ENCODE measurements at regions not wholly inside any gene's neighbourhood (a gene's known extent, or its start where the extent isn't known, plus 50 kb on each side); places are given as distances from the start of the nearest gene placed in this dataset.

DNA sequence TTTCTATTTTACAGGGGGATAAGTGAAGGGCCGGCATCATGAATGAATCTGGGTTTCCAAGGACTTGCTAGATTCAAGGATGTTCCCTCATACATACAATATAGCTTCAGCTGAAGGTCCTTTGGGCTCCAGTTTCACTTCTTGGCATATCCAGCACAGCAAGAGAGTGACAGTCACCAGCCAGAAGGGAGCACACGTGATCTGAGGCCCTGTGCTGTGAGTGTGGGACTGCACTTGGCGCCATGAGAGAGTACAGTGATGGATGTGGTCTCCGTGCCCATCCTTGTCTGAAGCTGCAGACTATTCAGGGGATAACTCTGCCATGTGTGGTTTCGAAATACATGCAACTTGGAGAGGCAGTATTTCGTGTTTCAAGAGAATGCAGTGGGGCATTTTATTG lies 159.7 kb upstream of the DSCAM start:
- no peak for DNase-seq (ENCODE audit: low read depth)
- TF ChIP-seq, protein P1, sequence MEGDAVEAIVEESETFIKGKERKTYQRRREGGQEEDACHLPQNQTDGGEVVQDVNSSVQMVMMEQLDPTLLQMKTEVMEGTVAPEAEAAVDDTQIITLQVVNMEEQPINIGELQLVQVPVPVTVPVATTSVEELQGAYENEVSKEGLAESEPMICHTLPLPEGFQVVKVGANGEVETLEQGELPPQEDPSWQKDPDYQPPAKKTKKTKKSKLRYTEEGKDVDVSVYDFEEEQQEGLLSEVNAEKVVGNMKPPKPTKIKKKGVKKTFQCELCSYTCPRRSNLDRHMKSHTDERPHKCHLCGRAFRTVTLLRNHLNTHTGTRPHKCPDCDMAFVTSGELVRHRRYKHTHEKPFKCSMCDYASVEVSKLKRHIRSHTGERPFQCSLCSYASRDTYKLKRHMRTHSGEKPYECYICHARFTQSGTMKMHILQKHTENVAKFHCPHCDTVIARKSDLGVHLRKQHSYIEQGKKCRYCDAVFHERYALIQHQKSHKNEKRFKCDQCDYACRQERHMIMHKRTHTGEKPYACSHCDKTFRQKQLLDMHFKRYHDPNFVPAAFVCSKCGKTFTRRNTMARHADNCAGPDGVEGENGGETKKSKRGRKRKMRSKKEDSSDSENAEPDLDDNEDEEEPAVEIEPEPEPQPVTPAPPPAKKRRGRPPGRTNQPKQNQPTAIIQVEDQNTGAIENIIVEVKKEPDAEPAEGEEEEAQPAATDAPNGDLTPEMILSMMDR (IDR thresholded peaks at IDR 0.05; ENCODE audit: insufficient read depth, low read depth, low read length, missing control alignments) = no peak
- H3K4me3 ChIP-seq (ENCODE audit: low read length) = no peak overlapping the region

DNA sequence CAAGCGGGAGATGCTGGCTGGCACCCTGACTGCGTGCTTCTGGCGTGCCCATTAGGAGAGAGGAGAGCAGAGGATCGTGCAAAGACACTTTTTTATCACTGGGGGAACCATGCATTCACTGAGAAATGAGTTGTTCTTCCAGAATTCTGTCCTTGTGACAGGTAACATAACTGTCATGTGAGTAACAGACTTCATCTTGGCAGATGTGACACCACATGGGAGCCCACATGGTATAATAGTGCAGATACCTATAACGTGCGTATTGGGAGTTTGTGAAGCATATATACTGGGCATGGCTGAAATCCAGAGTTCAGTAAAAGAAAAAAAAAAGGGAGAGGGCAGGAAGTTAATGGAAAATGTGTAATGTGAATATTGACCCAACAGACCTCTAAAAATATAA lies 159.6 kb upstream of the BACE2 start:
- no peak for DNase-seq (ENCODE audit: low read depth)
- no peak overlapping the region for H3K4me3 ChIP-seq (ENCODE audit: low read length)

DNA sequence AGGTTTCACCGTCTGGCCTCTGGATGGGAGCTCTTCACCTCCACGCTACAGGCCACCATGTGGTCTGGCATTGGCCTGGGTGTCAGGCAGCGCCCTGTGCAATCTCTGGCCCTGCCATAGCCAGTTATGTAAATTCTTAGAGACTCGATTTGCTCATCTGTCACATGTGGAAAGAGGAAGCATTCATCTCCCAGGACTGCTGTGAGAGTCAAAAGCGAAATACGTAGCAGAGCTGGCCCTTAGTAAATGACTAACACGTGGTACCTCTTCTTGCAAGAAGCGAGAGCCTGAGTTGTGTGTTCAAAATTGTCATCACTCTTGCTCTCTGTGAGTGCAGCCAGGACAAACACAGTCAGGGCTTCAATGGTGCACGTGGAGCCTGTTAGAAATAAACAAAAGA lies 159.0 kb upstream of the BACE2 start:
- TF ChIP-seq, protein P1 (IDR thresholded peaks at IDR 0.05; ENCODE audit: insufficient read depth, low read depth, low read length, missing control alignments) = no peak
- H3K4me3 ChIP-seq (ENCODE audit: low read length) = no peak overlapping the region

More for the DNA sequence above, 159.6 kb upstream of the BACE2 start:
- TF ChIP-seq, protein P1 (IDR thresholded peaks at IDR 0.05; ENCODE audit: insufficient read depth, low read depth, low read length, missing control alignments) = no peak

DNA sequence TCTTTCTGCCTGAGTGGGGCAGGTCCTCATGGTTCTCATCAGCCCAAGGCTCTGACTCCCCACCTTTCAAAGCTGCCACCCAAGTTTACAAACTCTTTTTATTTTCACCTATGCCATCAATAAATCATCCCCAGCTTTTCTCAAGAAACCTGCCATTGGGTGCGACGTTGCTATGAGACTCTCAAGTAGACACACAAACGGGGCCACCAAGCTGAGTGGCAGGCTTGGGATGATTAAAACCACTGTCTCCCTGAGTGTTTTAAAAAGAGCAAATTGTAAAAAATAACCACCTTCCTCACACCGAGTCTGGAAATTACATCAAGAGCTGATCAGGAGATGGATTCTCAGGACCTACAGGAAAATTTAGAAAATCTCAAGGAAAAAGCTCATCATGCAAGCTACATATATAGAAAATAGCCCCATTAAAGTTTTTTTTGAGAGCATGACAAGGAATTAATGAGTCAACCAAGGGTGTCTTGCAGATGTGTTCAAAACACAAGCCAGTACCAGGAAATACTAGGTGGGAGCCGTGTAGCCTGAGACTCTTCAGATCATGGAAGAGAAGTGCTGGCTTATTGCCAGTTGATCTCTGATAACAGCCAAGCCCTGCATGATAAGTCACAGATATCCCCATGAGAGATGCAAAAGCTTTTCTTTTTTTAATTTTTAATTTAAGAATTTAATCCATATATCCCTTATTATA lies 158.4 kb upstream of the BACE2 start:
- TF ChIP-seq, protein P1 (IDR thresholded peaks at IDR 0.05; ENCODE audit: insufficient read depth, low read depth, low read length, missing control alignments) = no peak
- no peak for DNase-seq (ENCODE audit: low read depth)
- no peak overlapping the region for H3K4me3 ChIP-seq (ENCODE audit: low read length)

More for the DNA sequence above, 159.0 kb upstream of the BACE2 start:
- no peak for DNase-seq (ENCODE audit: low read depth)

DNA sequence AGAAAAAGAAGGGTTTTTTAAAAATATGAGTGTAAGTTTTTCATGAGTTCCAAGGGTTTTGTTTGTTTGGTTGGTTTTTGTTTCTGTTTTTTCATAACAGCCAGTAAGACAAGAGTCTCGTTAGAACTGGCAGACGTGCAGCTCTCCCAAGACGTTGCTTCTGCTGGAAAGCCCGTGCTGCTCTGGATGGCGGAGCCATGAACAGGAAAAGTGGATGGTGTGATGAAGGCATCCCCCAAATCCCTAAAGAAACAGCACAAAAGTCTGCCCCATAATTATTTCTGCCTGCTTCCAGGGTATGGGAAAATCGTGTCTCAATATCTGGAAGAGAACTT lies 157.9 kb upstream of the BACE2 start:
- TF ChIP-seq, protein P1 (IDR thresholded peaks at IDR 0.05; ENCODE audit: insufficient read depth, low read depth, low read length, missing control alignments) = no peak
- no peak overlapping the region for H3K4me3 ChIP-seq (ENCODE audit: low read length)
- DNase-seq (ENCODE audit: low read depth) = no peak

DNA sequence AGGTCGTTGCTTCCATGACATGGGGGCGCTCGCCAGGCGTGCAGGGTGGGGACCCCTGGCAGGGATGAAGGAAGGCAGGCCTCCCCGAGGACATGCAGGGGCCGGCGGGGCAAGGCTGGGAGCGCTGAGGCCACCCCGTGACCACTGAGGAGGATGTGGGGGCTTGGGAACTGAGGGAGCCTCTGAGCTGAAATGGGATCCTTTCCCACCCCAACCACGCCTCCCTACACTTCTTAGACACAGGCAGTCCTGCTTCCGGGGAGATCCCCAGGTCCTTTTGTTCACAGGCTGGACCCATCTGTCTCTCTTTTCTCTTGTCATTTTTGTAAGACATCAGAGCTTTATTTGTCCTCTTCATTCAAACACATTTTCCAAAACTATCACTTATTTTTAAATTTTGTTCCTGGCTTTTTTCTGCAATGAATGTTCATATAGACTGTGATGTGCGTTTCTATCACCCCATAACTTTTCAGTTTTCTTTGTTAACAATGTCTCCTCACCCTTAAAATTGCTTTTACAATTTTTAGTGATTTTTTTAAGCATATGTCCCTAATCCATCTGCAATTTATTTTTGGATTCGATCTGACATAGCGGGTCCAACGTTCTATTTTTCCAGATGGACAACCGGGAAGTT lies 156.7 kb upstream of the BACE2 start:
- no peak overlapping the region for H3K4me3 ChIP-seq (ENCODE audit: low read length)
- TF ChIP-seq, protein P1 (IDR thresholded peaks at IDR 0.05; ENCODE audit: insufficient read depth, low read depth, low read length, missing control alignments) = no peak
- no peak for DNase-seq (ENCODE audit: low read depth)

DNA sequence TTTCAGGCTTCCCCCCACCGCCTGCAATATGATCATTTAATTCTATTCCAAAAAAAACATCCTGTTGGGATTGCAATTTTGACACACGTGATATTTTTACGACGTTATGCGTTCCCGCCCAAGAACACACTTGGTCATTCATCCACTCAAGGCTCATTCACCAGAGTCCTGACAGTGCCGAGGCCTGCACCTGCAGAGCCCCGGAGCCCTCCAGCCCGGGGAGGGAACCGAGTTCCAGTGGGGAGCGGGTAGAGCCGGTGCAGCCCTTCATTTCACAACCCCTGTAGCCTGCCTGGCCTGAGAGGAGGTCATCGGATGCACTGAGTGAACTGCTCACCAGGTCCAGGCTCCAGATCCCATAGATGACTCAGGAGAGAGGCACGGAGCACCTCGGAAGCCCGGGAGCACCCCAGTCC lies 156.0 kb upstream of the BACE2 start:
- no peak overlapping the region for H3K4me3 ChIP-seq (ENCODE audit: low read length)
- TF ChIP-seq, protein P1 (IDR thresholded peaks at IDR 0.05; ENCODE audit: insufficient read depth, low read depth, low read length, missing control alignments) = no peak
- DNase-seq (ENCODE audit: low read depth) = no peak
